Heart right ventricle (tissue), 16 donors: ENCODE measurements at regions not wholly inside any gene's neighbourhood (a gene's known extent, or its start where the extent isn't known, plus 50 kb on each side); places are given as distances from the start of the nearest gene placed in this dataset.

ENCODE experiments used
- ATAC-seq, 8 donors: fragments of 200-7000 bp; cut with Tn5 transposase; one replicate each; pipeline ENCODE4 v1.9.1; 2020; ENCODE audit warnings: mild to moderate bottlenecking in 8 of 8, moderate library complexity in 8 of 8, moderate number of reproducible peaks in 1 of 8
- DNase-seq, 2 donors: peaks; one replicate each; pipeline ENCODE4 v3.0.0-alpha.2; 2020
- H3K27ac ChIP-seq, 10 donors: fragments of 200-600 bp; sonication (generic) in 2 of 10; one replicate each; pipeline versions ENCODE4 v1.5.0 to v1.8.0; 2020 to 2022; ENCODE audit warnings: mild to moderate bottlenecking in 3 of 10
- H3K27me3 ChIP-seq, 7 donors: fragments of 200-600 bp; one replicate each; pipeline ENCODE4 v1.8.0; 2021 to 2022; ENCODE audit warnings: mild to moderate bottlenecking in 2 of 7
- H3K36me3 ChIP-seq, 9 donors: fragments of 200-600 bp; sonication (generic) in 1 of 9; one replicate each; pipeline versions ENCODE4 v1.5.0 to v1.8.0; 2020 to 2022; ENCODE audit warnings: mild to moderate bottlenecking in 2 of 9
- H3K4me1 ChIP-seq, 9 donors: fragments of 200-600 bp; sonication (generic) in 1 of 9; one replicate each; pipeline versions ENCODE4 v1.5.0 to v1.8.0; 2020 to 2022; ENCODE audit warnings: mild to moderate bottlenecking in 4 of 9
- H3K4me3 ChIP-seq, 10 donors: fragments of 200-600 bp; sonication (generic) in 2 of 10; one replicate each; pipeline versions ENCODE4 v1.5.0 to v1.8.0; 2020 to 2022; ENCODE audit warnings: mild to moderate bottlenecking in 7 of 10, moderate library complexity in 2 of 10
- H3K9me3 ChIP-seq, 11 donors: fragments of 200-600 bp in 10 of 11; sonication (generic) in 2 of 11; one replicate each; pipeline versions ENCODE4 v1.5.0 to v1.8.0; 2013 to 2022; ENCODE audit warnings: mild to moderate bottlenecking in 2 of 11, control low read depth in 1 of 11, moderate library complexity in 1 of 11
- WGBS, 2 donors: extraction: QIAGEN DNeasy Blood & Tissue Kit; methylation state at CpG; one replicate each; pipeline ENCODE4 v1.1.7; 2013; ENCODE audit warnings: inconsistent platforms in 1 of 2; 5-methylcytosine and 5-hydroxymethylcytosine counted together
- intact Hi-C, 10 donors: fragments of 100-400 bp; cut with DNase I; formaldehyde crosslinking; loops; one replicate each; pipeline versions ENCODE4 v1.11.1 to v1.14.2; 2022
- TF ChIP-seq, protein P1 (sequence below), 9 donors: fragments of 200-600 bp; sonication (generic) in 2 of 9; IDR thresholded peaks; one replicate each; pipeline versions ENCODE4 v1.5.0 to v1.8.0; 2021 to 2022; ENCODE audit warnings: antibody characterized with exemption in 9 of 9, mild to moderate bottlenecking in 5 of 9, moderate library complexity in 1 of 9
- donor health status: Arrhythmogenic right ventricular cardiomyopathy.
- donor health status: ischemic (EF 13 %, LVEDD 7.1; RV severe dilation, severe dysfunction).
- donor health status: healthy with polysubstance abuse.
- donor health status: DM: no; HTN: yes; CAD: no.
- donor health status: DM: no; HTN: no; CAD: no.
- donor health status: ischemic (EF 25% LVEDD 6.9; RV normal size, moderate dysfunction).
- donor health status: ischemic (EF 25% LVEDD 5.7; RV mildly dilated, moderate dysfunction).
- donor health status: healthy.
- donor health status: DM: yes; HTN: yes; CAD: no.
- donor health status: Ischemic cardiomyopathy.
- donor health status: ischemic (EF 35%, LVEDD 5.7; RV mildly dilated, moderate dysfunction).
- donor health status: nonischemic (EF 11% LVEDD 7.7; RV severe dilation, severe dysfunction).
- donor health status: DM: yes; HTN: yes; CAD: no.
- donor health status: PGD.
- donor health status: ischemic (EF 29% LVEDD 5.4; RV normal size, mild dysfunction).
- donor health status: nonischemic (EF 23%, LVEDD 6.1; RV moderate dilation, normal function).

DNA sequence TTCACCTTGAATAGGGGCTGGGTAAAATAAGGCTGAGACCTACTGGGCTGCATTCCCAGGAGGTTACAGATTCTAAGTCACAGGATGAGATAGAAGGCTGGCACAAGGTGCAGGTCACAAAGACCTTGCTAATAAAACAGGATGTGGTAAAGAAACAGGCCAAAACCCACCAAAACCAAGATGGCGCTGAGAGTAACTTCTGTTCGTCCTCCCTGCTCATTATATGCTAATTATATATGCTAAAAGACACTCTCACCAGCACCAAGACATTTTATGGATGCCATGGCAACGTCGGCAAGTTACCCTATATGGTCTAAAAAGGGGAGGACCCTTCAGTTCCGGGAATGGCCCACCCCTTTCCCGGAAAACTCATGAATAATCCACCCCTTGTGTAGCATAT is 711.5 kb upstream of the KLHL29 start:
- H3K9me3 ChIP-seq = no peaks in the 10 kb centered on the region
- DNase-seq (no peak), ATAC-seq (no peak)
- intact Hi-C loops = no loop called here
- WGBS, 2 donors = 83% methylated on average over 6 of the region's 6 CpGs
- H3K27me3 ChIP-seq = no peaks in the 10 kb centered on the region
- H3K4me3 ChIP-seq = no peak overlapping the region
- H3K4me1 ChIP-seq = no peaks in the 10 kb centered on the region
- H3K27ac ChIP-seq = no peak overlapping the region
- TF ChIP-seq, protein P1, sequence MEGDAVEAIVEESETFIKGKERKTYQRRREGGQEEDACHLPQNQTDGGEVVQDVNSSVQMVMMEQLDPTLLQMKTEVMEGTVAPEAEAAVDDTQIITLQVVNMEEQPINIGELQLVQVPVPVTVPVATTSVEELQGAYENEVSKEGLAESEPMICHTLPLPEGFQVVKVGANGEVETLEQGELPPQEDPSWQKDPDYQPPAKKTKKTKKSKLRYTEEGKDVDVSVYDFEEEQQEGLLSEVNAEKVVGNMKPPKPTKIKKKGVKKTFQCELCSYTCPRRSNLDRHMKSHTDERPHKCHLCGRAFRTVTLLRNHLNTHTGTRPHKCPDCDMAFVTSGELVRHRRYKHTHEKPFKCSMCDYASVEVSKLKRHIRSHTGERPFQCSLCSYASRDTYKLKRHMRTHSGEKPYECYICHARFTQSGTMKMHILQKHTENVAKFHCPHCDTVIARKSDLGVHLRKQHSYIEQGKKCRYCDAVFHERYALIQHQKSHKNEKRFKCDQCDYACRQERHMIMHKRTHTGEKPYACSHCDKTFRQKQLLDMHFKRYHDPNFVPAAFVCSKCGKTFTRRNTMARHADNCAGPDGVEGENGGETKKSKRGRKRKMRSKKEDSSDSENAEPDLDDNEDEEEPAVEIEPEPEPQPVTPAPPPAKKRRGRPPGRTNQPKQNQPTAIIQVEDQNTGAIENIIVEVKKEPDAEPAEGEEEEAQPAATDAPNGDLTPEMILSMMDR (IDR thresholded peaks at IDR 0.05) = no peak
- no peaks in the 10 kb centered on the region for H3K36me3 ChIP-seq

DNA sequence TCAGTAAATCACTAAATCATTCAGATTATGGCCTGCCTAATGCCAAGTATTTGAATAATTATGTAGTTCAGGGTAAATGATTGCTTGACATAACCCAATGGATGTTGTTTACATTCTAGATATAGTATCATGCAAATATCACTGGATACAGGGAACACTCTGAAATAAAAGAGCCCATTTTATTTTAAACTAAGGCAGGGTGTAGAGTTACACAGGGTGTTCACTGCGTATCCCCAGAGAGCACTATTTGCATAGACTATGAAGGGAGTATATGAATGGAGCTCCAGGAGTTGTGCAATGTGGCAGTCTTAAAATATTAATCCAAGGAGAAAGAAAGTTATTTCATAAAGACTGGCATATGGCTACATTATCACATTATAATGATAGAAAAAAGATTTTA is 701.1 kb upstream of the KLHL29 start:
- WGBS, 2 donors = 69% methylated on average over 1 of the region's 1 CpG
- DNase-seq = no peak

DNA sequence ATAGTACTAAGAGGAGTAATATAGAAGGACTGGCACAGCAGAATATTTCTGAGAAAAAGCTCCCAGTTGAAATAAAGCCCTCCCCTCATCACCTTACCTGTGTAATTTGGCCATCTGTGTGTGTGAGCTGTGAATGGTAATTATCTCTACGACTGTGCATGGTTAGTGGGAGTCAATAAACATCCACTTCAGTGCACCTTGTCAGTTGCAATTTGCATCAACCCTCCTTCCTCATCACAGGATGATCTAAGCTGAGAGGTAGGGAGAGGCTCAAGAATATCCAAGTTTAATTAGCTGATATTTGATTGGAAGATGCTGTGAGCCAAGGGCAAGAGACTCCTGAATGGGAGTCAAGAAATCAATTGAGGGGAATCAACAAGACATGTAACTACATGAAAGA is 694.9 kb upstream of the KLHL29 start:
- WGBS, 2 donors = 72 to 74% methylated on average over 1 of the region's 1 CpG
- H3K27ac ChIP-seq = no peak overlapping the region
- intact Hi-C loops = no loop called here
- no peaks in the 10 kb centered on the region for H3K4me1 ChIP-seq
- H3K9me3 ChIP-seq = no peaks in the 10 kb centered on the region
- H3K36me3 ChIP-seq = no peaks in the 10 kb centered on the region
- no peak for DNase-seq
- H3K27me3 ChIP-seq = no peaks in the 10 kb centered on the region
- H3K4me3 ChIP-seq = no peak overlapping the region
- TF ChIP-seq, protein P1 (IDR thresholded peaks at IDR 0.05) = no peak
- ATAC-seq = no peak

More for the DNA sequence above, 701.1 kb upstream of the KLHL29 start:
- TF ChIP-seq, protein P1 (IDR thresholded peaks at IDR 0.05) = no peak
- no peak overlapping the region for H3K4me3 ChIP-seq
- H3K9me3 ChIP-seq = peaks cover 0 to 3% (median 0%) of the 10 kb centered on the region in 11 donors
- H3K27ac ChIP-seq = no peak overlapping the region
- ATAC-seq = no peak
- no peaks in the 10 kb centered on the region for H3K27me3 ChIP-seq
- intact Hi-C loops = no loop called here
- no peaks in the 10 kb centered on the region for H3K36me3 ChIP-seq
- no peaks in the 10 kb centered on the region for H3K4me1 ChIP-seq

DNA sequence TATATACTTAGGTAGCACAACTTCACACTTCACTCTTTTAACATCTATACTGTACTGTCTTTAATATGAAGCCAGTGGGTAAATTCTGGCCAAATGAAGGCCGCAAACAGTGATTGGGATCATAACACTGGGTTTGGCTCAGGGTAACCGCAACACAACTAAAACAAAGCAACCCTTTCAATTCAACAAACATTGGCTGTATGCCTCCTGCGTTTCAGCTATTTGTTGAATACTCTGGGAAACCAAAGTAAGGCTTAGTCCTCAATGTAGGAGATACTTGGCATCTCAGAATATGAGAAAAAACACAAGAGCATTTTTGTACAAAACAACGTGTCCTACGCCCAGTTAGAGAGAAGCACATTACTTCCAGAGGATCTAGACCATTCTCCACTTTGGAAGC is 693.3 kb upstream of the KLHL29 start:
- ATAC-seq (no peak), DNase-seq (no peak)
- 79 to 85% methylated on average over 5 of the region's 5 CpGs for WGBS, 2 donors
- Histone ChIP-seq H3K27me3 (no peaks in the 10 kb centered on the region), H3K9me3 (no peaks in the 10 kb centered on the region), H3K36me3 (no peaks in the 10 kb centered on the region), H3K4me3 (no peak overlapping the region), H3K27ac (no peak overlapping the region), H3K4me1 (no peaks in the 10 kb centered on the region)
- TF ChIP-seq, protein P1 (IDR thresholded peaks at IDR 0.05) = no peak
- intact Hi-C loops = no loop called here

DNA sequence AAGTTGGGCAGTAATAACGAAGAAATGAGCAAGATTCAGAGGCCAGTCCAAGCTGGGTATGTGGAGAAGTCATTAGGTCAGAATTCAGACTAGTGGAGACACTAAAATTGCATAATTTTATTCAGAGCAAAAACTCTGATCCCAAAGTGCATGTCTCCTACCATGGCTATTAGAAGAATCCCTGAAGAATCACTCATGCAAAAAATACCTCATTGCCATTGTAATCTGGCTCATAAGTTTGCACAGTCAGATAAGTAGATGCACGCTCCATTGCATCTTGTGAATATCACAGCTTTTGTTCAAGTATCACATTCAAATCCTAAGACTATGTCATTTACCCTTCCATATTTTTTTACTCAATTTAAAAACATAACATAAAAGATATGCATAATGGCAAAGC is 692.2 kb upstream of the KLHL29 start:
- Histone ChIP-seq H3K27ac (no peak overlapping the region), H3K4me3 (no peak overlapping the region), H3K4me1 (no peaks in the 10 kb centered on the region), H3K27me3 (no peaks in the 10 kb centered on the region), H3K36me3 (no peaks in the 10 kb centered on the region), H3K9me3 (no peaks in the 10 kb centered on the region)
- no peak for ATAC-seq
- TF ChIP-seq, protein P1 (IDR thresholded peaks at IDR 0.05) = no peak
- intact Hi-C loops = no loop called here
- DNase-seq = no peak
- WGBS, 2 donors = 78% methylated on average over 2 of the region's 2 CpGs
